ENCODE measurements at regions not wholly inside any gene's neighbourhood (a gene's known extent, or its start where the extent isn't known, plus 50 kb on each side); places are given as distances from the start of the nearest gene placed in this dataset.
A peak's percentile ranks its signal among the peaks of the same experiment; 100 is the strongest.

GRCh38 chr20:22307409-22307808, 277.0 kb downstream of the FOXA2 start:
- DNase-seq: no peak

DNA sequence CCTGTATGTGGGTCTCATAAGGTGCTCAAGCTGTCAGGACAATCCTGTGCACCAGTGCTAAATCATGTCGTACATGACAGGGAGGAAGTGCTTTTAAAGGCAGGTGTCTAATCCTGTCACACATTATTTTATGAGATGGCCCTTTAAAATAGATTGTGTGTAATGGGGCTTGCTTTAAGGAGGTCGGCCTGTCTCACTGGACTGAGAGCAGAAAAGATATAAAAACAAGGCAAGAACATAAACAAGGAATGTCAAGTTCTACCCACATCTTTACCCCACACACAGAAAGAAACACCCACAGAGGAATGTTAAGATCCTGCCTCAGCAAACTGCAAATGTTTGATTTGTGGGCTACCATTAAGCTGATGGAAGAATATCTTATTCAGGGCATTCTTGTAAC, 279.0 kb downstream of the FOXA2 start:
- DNase-seq: no peak

- no peak for DNase-seq
These were observed 280.8 kb downstream of the FOXA2 start for GRCh38 chr20:22303523-22303922.

DNA sequence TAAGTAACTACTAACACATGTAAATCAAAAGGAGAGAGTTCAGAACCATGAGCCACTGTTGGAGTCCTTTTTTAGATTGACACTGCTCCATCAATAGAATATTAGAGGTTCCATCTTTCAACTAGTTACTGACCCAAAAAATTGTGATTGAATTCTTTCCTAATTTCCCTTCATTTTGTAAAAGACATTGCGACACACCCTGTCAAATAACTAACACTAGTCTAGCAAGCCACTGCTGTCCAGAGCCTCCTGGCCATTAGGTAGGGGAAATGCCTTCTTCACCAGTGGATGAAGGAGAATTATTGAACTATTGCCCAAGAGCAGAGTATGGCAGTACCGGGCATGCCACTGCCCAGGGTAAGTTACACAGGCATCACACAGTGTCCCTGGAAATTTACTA, 282.3 kb downstream of the FOXA2 start:
- DNase-seq: no peak

GRCh38 chr20:22293886-22294285, 290.5 kb downstream of the FOXA2 start:
- no peak for DNase-seq

DNA sequence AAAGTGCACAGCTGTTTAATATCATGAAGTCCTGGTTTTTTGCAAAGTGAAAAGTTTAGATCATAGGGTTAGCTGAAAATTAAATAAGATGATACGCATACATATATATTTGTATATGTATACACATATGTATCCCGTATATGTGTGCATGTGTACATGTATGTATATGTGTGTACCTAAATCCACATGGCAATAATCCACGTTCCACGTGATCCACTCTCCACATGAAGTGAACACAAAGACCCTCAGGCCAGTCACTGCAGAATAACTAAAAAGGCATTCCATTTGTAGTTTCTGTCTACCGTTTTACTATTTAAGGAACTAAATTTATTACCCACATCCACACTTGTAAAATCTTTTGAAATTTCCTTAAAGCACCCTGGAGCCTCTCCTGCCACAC, 294.9 kb downstream of the FOXA2 start:
- DNase-seq: no peak

GRCh38 chr20:22288957-22289356, 295.4 kb downstream of the FOXA2 start:
- DNase-seq: no peak

DNA sequence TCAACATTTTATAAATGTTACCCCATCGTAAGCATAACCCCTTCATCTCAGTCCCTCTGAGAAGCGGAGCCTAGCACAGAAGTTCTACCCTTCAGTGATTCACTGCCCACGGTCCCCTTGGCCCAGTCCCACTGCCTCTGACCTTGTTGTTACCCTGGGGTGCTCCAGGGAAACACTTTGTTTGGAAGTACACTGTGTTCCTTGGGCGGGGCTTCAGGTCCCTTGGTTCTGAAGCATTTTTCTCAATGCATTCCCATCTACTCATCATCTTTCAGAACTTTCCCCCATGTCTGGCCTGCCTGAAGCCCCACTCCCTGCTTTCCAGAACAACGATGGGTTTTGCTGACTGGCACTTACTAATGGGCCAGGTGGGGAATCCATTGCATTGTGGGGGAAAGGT, 296.2 kb downstream of the FOXA2 start:
- no peak for DNase-seq

- DNase-seq: no peak
These were observed 298.8 kb downstream of the FOXA2 start for GRCh38 chr20:22285555-22285954.

DNA sequence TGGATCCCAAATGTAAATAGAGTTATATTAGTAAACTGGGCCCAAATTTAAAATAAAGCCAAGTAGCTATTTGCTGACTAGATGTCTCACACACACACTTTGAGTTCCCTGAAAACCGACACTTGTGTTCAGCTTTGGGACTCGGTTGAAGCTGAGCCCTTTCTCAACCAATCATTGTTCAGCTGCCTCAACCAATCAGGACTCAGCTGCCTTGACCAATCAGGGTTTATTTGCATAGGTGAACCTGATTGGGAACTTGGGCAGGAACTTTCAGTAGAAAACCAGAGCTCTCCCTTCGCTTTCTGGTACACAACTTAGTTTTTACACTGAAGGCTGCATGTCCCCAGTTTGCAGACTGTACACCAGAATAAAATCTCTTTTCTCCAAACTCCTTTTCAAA, 301.7 kb downstream of the FOXA2 start:
- DNase-seq: no peak

GRCh38 chr20:22274330-22274729, 310.0 kb downstream of the FOXA2 start:
- DNase-seq: no peak

GRCh38 chr20:22268675-22269074, 315.7 kb downstream of the FOXA2 start:
- DNase-seq: no peak

DNA sequence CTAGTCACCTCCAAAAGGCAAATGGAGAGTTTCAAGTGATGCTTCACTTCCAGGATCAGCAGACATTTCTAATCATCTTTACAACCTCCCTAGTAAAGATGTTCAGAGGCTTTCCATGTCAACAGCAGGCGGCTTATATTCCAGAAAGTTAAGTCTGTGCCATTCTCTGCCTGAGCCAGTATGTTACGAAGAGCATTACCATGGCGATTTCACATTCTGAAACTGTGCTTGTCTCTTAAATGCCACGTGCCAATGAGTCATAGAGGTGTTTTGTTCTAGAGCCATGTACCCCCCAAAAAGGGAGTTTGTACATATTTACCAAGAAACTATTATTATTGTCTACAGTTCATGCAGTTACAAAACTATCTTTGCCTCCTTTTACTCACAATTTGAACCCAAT, 319.5 kb downstream of the FOXA2 start:
- DNase-seq: no peak

DNA sequence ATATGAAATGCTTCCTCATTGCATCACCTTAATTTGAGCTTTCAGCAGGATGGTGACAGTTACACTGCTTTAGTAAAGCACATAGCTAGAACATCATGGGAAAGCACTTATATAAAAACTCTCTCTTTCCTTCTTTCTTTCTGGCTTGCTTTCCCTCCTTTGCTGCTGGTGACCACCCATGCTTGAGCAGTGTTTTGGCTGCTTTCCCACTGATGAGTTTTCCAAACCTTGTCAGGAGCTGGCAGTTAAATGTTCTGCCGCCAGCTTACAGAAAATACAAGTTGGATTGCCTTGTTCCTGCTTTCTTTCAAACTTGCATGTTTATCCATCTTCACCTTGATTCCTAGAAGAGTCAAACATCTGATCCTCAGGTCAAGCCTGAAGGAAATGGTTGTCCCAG, 323.9 kb downstream of the FOXA2 start:
- DNase-seq: no peak

- no peak for DNase-seq
These were observed 326.5 kb downstream of the FOXA2 start for GRCh38 chr20:22257912-22258311.

DNA sequence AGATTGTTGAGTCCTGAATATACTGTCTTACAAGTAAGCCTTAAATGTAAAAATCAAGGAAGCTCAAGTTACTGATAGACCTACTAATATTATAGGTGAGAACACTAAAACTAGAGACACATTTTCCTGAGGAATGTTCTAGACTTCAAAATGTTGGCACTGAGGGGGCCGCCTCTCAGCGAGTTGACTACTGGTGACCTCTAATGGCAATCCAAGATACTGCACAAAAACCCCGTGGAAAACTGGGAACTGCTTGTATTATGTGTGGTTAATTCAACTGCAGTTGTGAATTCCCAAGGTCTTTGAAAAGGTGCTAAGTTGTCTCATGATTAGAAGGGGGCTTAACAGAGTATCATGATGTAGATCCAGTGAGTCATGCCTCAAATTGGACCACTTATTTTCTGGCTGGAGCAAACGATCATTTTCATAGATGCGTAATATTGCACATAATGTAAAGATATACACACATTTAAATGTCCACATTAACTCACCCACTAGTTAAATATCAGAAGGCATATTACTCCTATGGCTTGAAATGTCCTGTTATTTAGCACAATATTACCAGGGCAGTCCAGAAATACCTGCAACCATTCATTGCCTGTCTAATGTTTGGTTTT, 336.2 kb downstream of the FOXA2 start:
- peak; percentile 17 for DNase-seq

DNA sequence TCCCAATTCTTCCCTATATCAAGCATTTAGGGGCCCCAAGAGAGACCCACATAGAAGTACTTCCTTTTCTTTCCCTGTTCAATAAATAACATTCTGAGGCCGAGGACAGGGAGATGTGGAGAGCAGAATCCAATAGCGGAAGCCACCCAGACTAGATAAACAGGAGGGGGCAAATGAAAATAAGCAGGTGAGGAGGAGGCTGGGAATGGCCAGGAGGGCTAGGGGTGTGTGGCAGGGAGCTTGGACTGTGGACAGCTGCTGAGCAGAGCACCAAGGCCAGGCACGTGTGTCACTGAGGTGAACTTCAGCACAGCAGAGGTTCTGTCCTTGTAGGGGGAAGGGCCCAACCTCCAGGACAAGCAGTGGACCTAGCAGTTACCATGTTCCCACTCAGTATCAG, 339.2 kb downstream of the FOXA2 start:
- no peak for DNase-seq

GRCh38 chr20:22243067-22243466, 341.3 kb downstream of the FOXA2 start:
- no peak for DNase-seq

GRCh38 chr20:22241609-22242008, 342.8 kb downstream of the FOXA2 start:
- DNase-seq: no peak

DNA sequence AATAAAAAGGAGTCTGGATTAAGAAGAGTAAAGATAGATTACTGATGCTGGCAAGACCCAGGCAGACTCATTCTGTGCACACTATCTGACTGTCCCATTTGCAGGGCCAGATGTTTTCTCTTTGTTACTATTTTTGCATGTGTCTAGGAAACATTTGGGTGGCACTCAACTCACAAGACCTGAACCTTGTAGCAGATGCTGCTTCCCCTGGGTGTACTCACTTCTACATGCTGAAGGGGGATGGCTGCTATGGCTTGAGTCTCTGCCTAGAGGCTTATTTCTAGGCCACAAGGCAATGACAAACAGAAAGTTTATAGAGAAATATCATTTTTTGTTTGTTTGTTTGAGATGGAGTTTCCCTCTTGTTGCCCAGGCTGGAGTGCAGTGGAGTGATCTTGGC, 351.4 kb downstream of the FOXA2 start:
- DNase-seq: no peak

- no peak for DNase-seq
These were observed 351.9 kb downstream of the FOXA2 start for GRCh38 chr20:22232473-22232872.

DNA sequence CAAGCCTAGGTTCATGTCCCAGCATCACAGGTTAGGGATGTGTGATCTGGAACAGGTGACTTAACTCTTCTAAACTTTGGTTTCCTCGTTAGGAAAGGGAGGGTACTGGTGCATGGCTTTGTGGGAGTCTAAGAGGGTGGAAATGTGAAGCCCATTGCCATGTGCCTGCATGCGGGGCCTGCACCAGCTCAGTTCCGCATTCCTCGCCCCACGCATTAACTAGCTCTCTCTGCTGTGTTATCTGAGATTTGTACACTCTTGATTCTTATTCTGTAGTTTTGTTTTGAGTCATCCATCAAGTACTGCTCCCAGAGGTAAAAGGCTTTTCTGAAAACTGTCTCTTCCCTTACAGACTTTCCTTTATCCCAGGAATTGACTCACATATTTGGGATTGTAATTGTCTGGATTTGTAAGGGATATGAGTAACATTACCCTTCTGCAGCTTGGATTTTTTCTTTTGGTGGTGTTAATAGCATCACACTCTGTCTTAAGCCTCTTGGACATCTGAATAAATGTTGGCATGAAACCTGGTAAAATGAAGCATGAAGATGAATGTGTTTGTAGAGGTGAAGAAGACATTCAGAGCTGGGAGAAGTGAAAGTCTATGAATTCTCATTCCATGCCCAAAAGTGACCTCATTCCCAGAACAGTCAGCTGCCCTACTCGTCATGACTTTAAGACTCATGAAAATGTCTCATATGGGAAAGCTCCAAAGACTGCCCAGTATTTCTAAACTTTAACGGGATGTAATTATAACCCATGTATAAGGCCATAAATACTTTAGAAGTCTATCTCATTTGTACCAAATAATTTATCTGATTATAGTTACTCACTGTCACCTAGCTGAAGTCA, 357.3 kb downstream of the FOXA2 start:
- DNase-seq: no peak

GRCh38 chr20:22223236-22223635, 361.1 kb downstream of the FOXA2 start:
- DNase-seq: no peak

GRCh38 chr20:22217712-22218352, 366.5 kb downstream of the FOXA2 start:
- DNase-seq: no peak
